Transverse colon (tissue), 3 donors: ENCODE measurements at regions not wholly inside any gene's neighbourhood (a gene's known extent, or its start where the extent isn't known, plus 50 kb on each side); places are given as distances from the start of the nearest gene placed in this dataset.

Source experiments
- CTCF ChIP-seq, 5 experiments: fragments of 200-600 bp in 3 of 5; fragments of 450-650 bp in 2 of 5; sonication (generic) in 3 of 5; IDR thresholded peaks; 1 replicate in 2 of 5; 2 replicates in 3 of 5; pipeline ENCODE4 v1.5.1; 2016 to 2017; ENCODE audit warnings: antibody characterized with exemption in 5 of 5, inconsistent platforms in 3 of 5, mild to moderate bottlenecking in 2 of 5, moderate library complexity in 1 of 5
- EP300 ChIP-seq: sonication (generic); formaldehyde crosslinking; IDR thresholded peaks from one replicate; pipeline ENCODE4 v1.6.1; 2017; ENCODE audit warnings: antibody characterized with exemption, low read depth
- POLR2A ChIP-seq: fragments of 450-650 bp; IDR thresholded peaks from one replicate; pipeline ENCODE4 v1.6.1; 2016; ENCODE audit warnings: antibody characterized with exemption, mild to moderate bottlenecking, moderate library complexity

- TF ChIP-seq EP300 (no peak), CTCF (IDR thresholded peaks at IDR 0.05) (no peak), POLR2A (no peak)
Measured at GRCh38 chr6:40726853-40727252, 139.7 kb upstream of the LRFN2 start.
